Gastroesophageal sphincter (tissue), 4 donors: ENCODE measurements at regions not wholly inside any gene's neighbourhood (a gene's known extent, or its start where the extent isn't known, plus 50 kb on each side); places are given as distances from the start of the nearest gene placed in this dataset.

ENCODE experiments used
- ATAC-seq: fragments of 150-250 bp; one replicate; pipeline ENCODE4 v1.9.1; 2016; ENCODE audit warnings: mild to moderate bottlenecking, moderate library complexity
- H3K27ac ChIP-seq, 4 donors: fragments of 200-600 bp; sonication (generic) in 3 of 4; 1 replicate in 3 of 4; 2 replicates in 1 of 4; pipeline ENCODE4 v1.5.1; 2016 to 2019
- H3K27me3 ChIP-seq: fragments of 200-600 bp; sonication (generic); one replicate; pipeline ENCODE4 v1.5.1; 2019
- H3K36me3 ChIP-seq, 2 donors: fragments of 200-600 bp; sonication (generic); one replicate each; pipeline ENCODE4 v1.5.1; 2019; ENCODE audit warnings: control low read depth in 1 of 2
- H3K4me1 ChIP-seq, 3 donors: fragments of 200-600 bp; sonication (generic); 1 replicate in 2 of 3; 2 replicates in 1 of 3; pipeline ENCODE4 v1.5.1; 2016 to 2019; ENCODE audit warnings: control low read depth in 2 of 3
- H3K4me3 ChIP-seq, 2 donors: fragments of 200-600 bp; sonication (generic); one replicate each; pipeline ENCODE4 v1.5.1; 2019; ENCODE audit warnings: mild to moderate bottlenecking in 1 of 2, moderate library complexity in 1 of 2
- H3K9me3 ChIP-seq, 3 donors: fragments of 200-600 bp; sonication (generic); one replicate each; pipeline ENCODE4 v1.5.1; 2017 to 2019; ENCODE audit warnings: control low read depth in 2 of 3
- EP300 ChIP-seq: sonication (generic); formaldehyde crosslinking; IDR thresholded peaks from one replicate; pipeline ENCODE4 v1.6.1; 2017; ENCODE audit warnings: antibody characterized with exemption, mild to moderate bottlenecking
- POLR2A ChIP-seq, 2 donors: fragments of 450-650 bp; IDR thresholded peaks; one replicate each; pipeline ENCODE4 v1.6.1; 2017; ENCODE audit warnings: antibody characterized with exemption in 2 of 2, mild to moderate bottlenecking in 2 of 2, moderate library complexity in 1 of 2
- POLR2AphosphoS5 ChIP-seq: sonication (generic); formaldehyde crosslinking; IDR thresholded peaks from one replicate; pipeline ENCODE4 v1.6.1; 2017; ENCODE audit warnings: antibody characterized with exemption
- WGBS, 2 donors: methylation state at CpG; one replicate each; pipeline ENCODE4 v1.1.5; 2018; ENCODE audit warnings: low coverage in 1 of 2; 5-methylcytosine and 5-hydroxymethylcytosine counted together
- TF ChIP-seq, protein P1 (sequence below), 4 experiments: fragments of 200-600 bp in 2 of 4; fragments of 450-650 bp in 2 of 4; sonication (generic) in 1 of 4; IDR thresholded peaks; one replicate each; pipeline ENCODE4 v1.5.1; 2017 to 2019; ENCODE audit warnings: antibody characterized with exemption in 4 of 4, mild to moderate bottlenecking in 2 of 4, moderate library complexity in 2 of 4

DNA sequence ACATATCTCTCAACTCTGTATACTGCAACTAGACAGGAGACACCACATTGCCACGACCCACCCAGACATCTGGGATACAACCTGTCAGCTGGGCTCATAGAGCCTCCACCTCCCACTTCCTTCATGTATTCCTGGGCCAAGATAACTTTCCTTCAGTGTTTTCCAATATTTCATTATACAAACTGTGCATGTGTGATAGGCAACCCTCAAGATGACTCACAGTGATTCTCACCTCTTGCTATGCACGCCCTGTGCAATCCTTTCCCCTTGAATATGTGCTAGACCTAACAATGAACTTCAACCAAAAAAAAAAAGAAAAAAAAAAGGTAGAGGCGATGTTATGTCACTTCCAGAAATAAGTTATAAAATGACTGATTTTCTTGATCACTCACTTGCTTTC, 138.0 kb upstream of the ALCAM start:
- H3K9me3 ChIP-seq: peaks cover 0 to 10% (median 0%) of the 10 kb centered on the region in 3 donors
- no peak overlapping the region for H3K4me3 ChIP-seq
- no peaks in the 10 kb centered on the region for H3K36me3 ChIP-seq
- H3K4me1 ChIP-seq: no peaks in the 10 kb centered on the region
- TF ChIP-seq POLR2AphosphoS5: no peak
- TF ChIP-seq, protein P1, sequence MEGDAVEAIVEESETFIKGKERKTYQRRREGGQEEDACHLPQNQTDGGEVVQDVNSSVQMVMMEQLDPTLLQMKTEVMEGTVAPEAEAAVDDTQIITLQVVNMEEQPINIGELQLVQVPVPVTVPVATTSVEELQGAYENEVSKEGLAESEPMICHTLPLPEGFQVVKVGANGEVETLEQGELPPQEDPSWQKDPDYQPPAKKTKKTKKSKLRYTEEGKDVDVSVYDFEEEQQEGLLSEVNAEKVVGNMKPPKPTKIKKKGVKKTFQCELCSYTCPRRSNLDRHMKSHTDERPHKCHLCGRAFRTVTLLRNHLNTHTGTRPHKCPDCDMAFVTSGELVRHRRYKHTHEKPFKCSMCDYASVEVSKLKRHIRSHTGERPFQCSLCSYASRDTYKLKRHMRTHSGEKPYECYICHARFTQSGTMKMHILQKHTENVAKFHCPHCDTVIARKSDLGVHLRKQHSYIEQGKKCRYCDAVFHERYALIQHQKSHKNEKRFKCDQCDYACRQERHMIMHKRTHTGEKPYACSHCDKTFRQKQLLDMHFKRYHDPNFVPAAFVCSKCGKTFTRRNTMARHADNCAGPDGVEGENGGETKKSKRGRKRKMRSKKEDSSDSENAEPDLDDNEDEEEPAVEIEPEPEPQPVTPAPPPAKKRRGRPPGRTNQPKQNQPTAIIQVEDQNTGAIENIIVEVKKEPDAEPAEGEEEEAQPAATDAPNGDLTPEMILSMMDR (IDR thresholded peaks at IDR 0.05): no peak
- TF ChIP-seq EP300: no peak
- TF ChIP-seq POLR2A (IDR thresholded peaks at IDR 0.05): no peak
- ATAC-seq: no peak
- no peak overlapping the region for H3K27ac ChIP-seq
- 72 to 95% methylated on average over 2 to 3 of the region's 3 CpGs for WGBS, 2 donors
- H3K27me3 ChIP-seq: no peaks in the 10 kb centered on the region

DNA sequence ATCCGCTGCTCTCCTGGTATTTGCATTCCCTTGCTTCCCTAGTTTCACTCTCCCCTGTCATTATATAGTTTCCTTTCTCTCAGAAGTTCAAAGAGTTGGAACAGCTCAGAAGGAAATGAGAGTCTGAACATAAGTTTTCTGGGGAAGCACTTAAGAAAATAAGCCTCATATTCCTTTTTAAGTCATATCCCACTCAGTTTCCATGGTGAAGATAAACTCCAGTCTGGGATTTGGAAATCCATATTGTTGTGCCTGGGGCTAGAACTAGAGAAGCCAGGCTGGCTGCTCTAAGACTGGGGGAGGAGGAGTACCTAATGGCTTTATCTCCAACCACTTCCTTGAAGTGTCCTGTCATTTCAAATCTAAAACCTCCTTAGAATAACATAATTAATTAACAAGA, 134.2 kb upstream of the ALCAM start:
- H3K4me1 ChIP-seq: no peaks in the 10 kb centered on the region
- H3K27me3 ChIP-seq: no peaks in the 10 kb centered on the region
- peaks cover 0 to 10% (median 0%) of the 10 kb centered on the region in 3 donors for H3K9me3 ChIP-seq
- TF ChIP-seq POLR2AphosphoS5 (no peak), EP300 (no peak), POLR2A (IDR thresholded peaks at IDR 0.05) (no peak)
- TF ChIP-seq, protein P1 (IDR thresholded peaks at IDR 0.05): no peak
- H3K4me3 ChIP-seq: no peak overlapping the region
- ATAC-seq: no peak
- 71 to 83% methylated on average over 1 of the region's 1 CpG for WGBS, 2 donors
- no peak overlapping the region for H3K27ac ChIP-seq
- H3K36me3 ChIP-seq: no peaks in the 10 kb centered on the region

DNA sequence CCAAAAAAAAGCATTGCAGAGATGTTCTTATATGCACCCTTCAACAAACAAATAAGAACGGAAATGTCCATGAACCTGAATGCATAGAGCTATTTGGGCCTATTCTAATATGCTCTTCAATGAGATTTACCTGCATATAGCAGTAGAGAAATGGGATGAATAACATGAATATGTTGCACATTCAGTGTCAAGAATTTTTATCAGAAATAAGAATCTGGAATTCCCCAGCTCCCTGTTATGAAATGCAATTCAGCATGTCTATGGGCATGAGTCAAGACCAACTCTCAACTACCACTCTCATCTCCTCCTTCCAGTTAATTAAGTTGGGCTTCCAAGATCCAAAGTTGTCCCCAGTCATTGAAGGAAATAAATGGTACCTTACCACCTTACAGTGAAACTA, 133.7 kb upstream of the ALCAM start:
- H3K4me1 ChIP-seq: no peaks in the 10 kb centered on the region
- no peak overlapping the region for H3K27ac ChIP-seq
- H3K4me3 ChIP-seq: no peak overlapping the region
- no peaks in the 10 kb centered on the region for H3K36me3 ChIP-seq
- WGBS, 2 donors: 92 to 100% methylated on average over 1 of the region's 1 CpG
- no peak for ATAC-seq
- H3K27me3 ChIP-seq: no peaks in the 10 kb centered on the region
- no peak for TF ChIP-seq POLR2AphosphoS5
- no peak for TF ChIP-seq POLR2A (IDR thresholded peaks at IDR 0.05)
- H3K9me3 ChIP-seq: peaks cover 0 to 10% (median 0%) of the 10 kb centered on the region in 3 donors

DNA sequence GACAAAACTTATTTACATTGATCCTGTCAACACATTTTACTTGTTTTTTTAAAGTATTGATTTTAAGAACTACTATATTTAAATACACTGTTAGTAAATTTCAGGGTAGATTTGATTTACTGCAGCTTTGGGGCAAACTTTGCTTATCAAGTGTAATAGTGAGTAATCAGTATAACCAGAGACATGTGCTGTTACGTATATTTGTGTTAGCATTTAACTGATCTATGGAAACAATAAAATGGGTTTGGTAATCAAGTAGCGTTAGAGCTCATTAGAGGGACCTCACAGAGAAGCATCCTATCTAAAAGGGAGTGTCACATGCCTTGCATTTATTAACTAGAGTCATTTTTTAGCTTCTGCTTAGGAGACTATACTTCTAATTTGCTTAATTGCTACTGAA, 131.5 kb upstream of the ALCAM start:
- 72 to 79% methylated on average over 2 of the region's 2 CpGs for WGBS, 2 donors
- H3K36me3 ChIP-seq: no peaks in the 10 kb centered on the region
- H3K4me1 ChIP-seq: no peaks in the 10 kb centered on the region
- ATAC-seq: no peak
- no peak overlapping the region for H3K4me3 ChIP-seq
- no peak overlapping the region for H3K27ac ChIP-seq
- no peaks in the 10 kb centered on the region for H3K9me3 ChIP-seq
- TF ChIP-seq EP300 (no peak), POLR2AphosphoS5 (no peak), POLR2A (IDR thresholded peaks at IDR 0.05) (no peak)
- TF ChIP-seq, protein P1 (IDR thresholded peaks at IDR 0.05): no peak
- no peaks in the 10 kb centered on the region for H3K27me3 ChIP-seq

DNA sequence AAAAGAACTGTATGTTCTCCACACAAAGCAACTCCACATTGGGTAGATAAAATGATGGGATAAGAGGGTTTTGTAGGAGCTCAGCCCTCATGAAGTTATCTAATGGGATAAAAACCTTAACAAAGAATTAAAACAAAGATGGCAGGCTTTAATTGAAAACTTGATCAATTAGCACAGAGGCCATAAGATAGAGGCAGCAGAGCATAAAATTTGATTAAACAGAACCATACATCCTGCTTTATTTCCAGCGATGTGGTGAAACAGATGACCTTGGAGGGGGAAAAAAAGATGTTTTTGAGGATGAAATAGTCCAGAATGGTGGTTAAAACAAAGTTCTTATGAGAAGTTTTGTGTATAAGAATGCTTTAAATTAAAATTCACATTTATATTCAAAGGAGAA, 130.9 kb upstream of the ALCAM start:
- H3K27me3 ChIP-seq: no peaks in the 10 kb centered on the region
- H3K27ac ChIP-seq: no peak overlapping the region
- H3K36me3 ChIP-seq: no peaks in the 10 kb centered on the region
- TF ChIP-seq POLR2A (IDR thresholded peaks at IDR 0.05): no peak
- TF ChIP-seq, protein P1 (IDR thresholded peaks at IDR 0.05): no peak
- TF ChIP-seq POLR2AphosphoS5: no peak
- TF ChIP-seq EP300: no peak
- no peaks in the 10 kb centered on the region for H3K4me1 ChIP-seq
- H3K4me3 ChIP-seq: no peak overlapping the region
- no peaks in the 10 kb centered on the region for H3K9me3 ChIP-seq
- no peak for ATAC-seq
- 53 to 78% methylated on average over 1 of the region's 1 CpG for WGBS, 2 donors
